Caco-2 (cell line): ENCODE measurements at regions not wholly inside any gene's neighbourhood (a gene's known extent, or its start where the extent isn't known, plus 50 kb on each side); places are given as distances from the start of the nearest gene placed in this dataset.

Source experiments
- BruUV-seq: library from RNA; stranded (reverse); fragments of 400-500 nt; replicated peaks from 2 replicates; lab custom pipeline; 2021; lab: Mats Ljungman, UMichigan
- CTCF ChIA-PET: fragments of 300-600 bp; sonication (Branson Sonifier 250); formaldehyde crosslinking; loops from one replicate; lab custom pipeline; 2022; ENCODE audit warnings: antibody characterized with exemption; lab: Charles Lee
- POLR2A ChIA-PET: fragments of 300-600 bp; sonication (Branson Sonifier 250); formaldehyde crosslinking; loops from one replicate; lab custom pipeline; 2022; ENCODE audit warnings: antibody characterized with exemption; lab: Charles Lee
- DNase-seq, 2 experiments: peaks; one replicate each; pipeline versions ENCODE4 v3.0.0 to v3.0.0-alpha.2; 2020 to 2022
- H3K27me3 ChIP-seq: replicated peaks from 2 replicates; pipeline ENCODE4 v1.6.0; 2011; ENCODE audit warnings: low read length; ENCODE audit not compliant: control insufficient read depth, insufficient read depth
- H3K36me3 ChIP-seq: 2 replicates; pipeline ENCODE4 v1.5.1; 2011; ENCODE audit warnings: low read length; ENCODE audit not compliant: control insufficient read depth, insufficient read depth
- H3K4me1 ChIP-seq: fragments of 250-450 bp; sonication (Bioruptor Pico); 2 replicates; pipeline ENCODE4 v1.5.1; 2020; ENCODE audit warnings: mild to moderate bottlenecking
- H3K4me3 ChIP-seq: 2 replicates; pipeline ENCODE4 v1.5.1; 2011; ENCODE audit warnings: low read depth, mild to moderate bottlenecking, control low read depth, low read length
- H3K9me3 ChIP-seq: fragments of 250-450 bp; sonication (Bioruptor Pico); 2 replicates; pipeline ENCODE4 v1.5.1; 2020; ENCODE audit warnings: mild to moderate bottlenecking, moderate library complexity
- H3K27ac Mint-ChIP-seq: one replicate; pipeline ENCODE4 v1.8.0; 2022; ENCODE audit warnings: mixed read lengths; ENCODE audit not compliant: unreplicated experiment
- H3K27me3 Mint-ChIP-seq: one replicate; pipeline ENCODE4 v1.8.0; 2022; ENCODE audit warnings: mixed read lengths; ENCODE audit not compliant: insufficient read depth, unreplicated experiment
- H3K36me3 Mint-ChIP-seq: one replicate; pipeline ENCODE4 v1.8.0; 2022; ENCODE audit warnings: mild to moderate bottlenecking, mixed read lengths; ENCODE audit not compliant: insufficient read depth, unreplicated experiment
- H3K4me1 Mint-ChIP-seq: one replicate; pipeline ENCODE4 v1.8.0; 2022; ENCODE audit warnings: low read depth, mixed read lengths; ENCODE audit not compliant: unreplicated experiment
- H3K4me3 Mint-ChIP-seq: one replicate; pipeline ENCODE4 v1.8.0; 2022; ENCODE audit warnings: mild to moderate bottlenecking, moderate library complexity, mixed read lengths; ENCODE audit not compliant: unreplicated experiment
- H3K9me3 Mint-ChIP-seq: one replicate; pipeline ENCODE4 v1.8.0; 2022; ENCODE audit warnings: mixed read lengths; ENCODE audit not compliant: unreplicated experiment
- intact Hi-C: fragments of 100-400 bp; cut with micrococcal nuclease; formaldehyde crosslinking; loops from one replicate; pipeline ENCODE4 v1.10.0; 2022; ENCODE audit not compliant: unreplicated experiment
- TF ChIP-seq, protein P1 (sequence below), 2 experiments: fragments of 200-600 bp in 1 of 2; IDR thresholded peaks; 1 replicate in 1 of 2; 2 replicates in 1 of 2; pipeline versions ENCODE4 v1.5.1 to v1.8.0; 2011 to 2022; ENCODE audit warnings: antibody characterized with exemption in 1 of 2, control low read depth in 1 of 2, inconsistent platforms in 1 of 2, low read depth in 1 of 2, low read length in 1 of 2, mild to moderate bottlenecking in 1 of 2, moderate library complexity in 1 of 2; ENCODE audit not compliant: insufficient read depth in 1 of 2, severe bottlenecking in 1 of 2, unreplicated experiment in 1 of 2

DNA sequence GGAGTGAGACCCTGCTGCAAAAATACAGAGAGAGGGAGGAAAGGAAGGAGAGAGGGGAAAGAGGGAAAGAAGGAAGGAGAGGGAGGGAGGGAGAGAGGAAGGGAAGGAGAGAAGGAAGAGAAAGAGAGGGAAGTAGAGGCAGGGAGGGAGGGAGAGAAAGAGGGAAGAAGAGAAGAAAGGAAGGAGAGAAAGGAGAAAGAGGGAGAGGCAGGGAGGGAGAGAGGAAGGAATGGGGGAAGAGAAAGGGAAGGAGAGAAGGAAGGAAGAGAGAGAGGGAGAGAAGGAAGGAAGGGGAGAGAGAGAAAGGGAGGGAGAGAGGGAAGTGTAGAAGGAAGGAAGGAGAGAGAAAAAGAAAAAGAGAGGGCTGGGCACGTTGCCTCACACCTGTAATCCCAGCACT is 121.7 kb downstream of the TMEM130 start:
- POLR2A ChIA-PET, result no interaction called here
- BruUV-seq, result no TSS peak
- no peak overlapping the region for H3K4me3 Mint-ChIP-seq

DNA sequence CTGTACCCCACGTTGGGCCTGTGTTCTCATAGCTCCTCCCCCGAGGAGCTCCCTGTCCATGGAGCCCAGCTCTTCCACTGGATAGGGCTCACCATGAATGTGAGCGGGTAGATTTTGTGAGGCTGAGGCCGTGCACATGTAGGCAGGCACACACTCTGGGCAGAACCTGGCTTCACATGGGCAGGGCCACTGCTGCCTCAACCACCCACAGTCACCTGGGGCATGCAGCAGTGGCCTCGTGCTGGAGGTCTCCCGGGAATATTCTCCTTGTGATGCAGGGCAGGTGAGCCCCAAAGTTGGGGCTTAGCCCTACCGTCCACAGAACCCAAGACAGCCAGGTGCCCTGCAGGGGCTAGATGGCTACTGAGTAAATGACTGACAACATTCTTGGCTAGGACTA is 116.6 kb downstream of the TMEM130 start:
- Histone ChIP-seq H3K9me3 (no peaks in the 10 kb centered on the region), H3K27me3 (no peaks in the 10 kb centered on the region), H3K4me3 (no peak overlapping the region), H3K4me1 (no peaks in the 10 kb centered on the region), H3K36me3 (no peaks in the 10 kb centered on the region)
- H3K27ac Mint-ChIP-seq, result no peak overlapping the region
- ChIA-PET CTCF (interaction anchor here (0.9 kb wide), 1 partner anchor 9 kb away, joined by 4 read pairs; no protein-coding TSS in a partner anchor), POLR2A (no interaction called here)
- intact Hi-C loops, result no loop called here
- peaks cover 5% of the 10 kb centered on the region for H3K9me3 Mint-ChIP-seq
- no peaks in the 10 kb centered on the region for H3K27me3 Mint-ChIP-seq
- no TSS peak for BruUV-seq
- DNase-seq, result no peak
- no peak overlapping the region for H3K4me3 Mint-ChIP-seq
- TF ChIP-seq, protein P1, sequence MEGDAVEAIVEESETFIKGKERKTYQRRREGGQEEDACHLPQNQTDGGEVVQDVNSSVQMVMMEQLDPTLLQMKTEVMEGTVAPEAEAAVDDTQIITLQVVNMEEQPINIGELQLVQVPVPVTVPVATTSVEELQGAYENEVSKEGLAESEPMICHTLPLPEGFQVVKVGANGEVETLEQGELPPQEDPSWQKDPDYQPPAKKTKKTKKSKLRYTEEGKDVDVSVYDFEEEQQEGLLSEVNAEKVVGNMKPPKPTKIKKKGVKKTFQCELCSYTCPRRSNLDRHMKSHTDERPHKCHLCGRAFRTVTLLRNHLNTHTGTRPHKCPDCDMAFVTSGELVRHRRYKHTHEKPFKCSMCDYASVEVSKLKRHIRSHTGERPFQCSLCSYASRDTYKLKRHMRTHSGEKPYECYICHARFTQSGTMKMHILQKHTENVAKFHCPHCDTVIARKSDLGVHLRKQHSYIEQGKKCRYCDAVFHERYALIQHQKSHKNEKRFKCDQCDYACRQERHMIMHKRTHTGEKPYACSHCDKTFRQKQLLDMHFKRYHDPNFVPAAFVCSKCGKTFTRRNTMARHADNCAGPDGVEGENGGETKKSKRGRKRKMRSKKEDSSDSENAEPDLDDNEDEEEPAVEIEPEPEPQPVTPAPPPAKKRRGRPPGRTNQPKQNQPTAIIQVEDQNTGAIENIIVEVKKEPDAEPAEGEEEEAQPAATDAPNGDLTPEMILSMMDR (IDR thresholded peaks at IDR 0.05; ENCODE audit: insufficient read depth in 1 of 2, low read depth in 1 of 2, low read length in 1 of 2, severe bottlenecking in 1 of 2, unreplicated experiment in 1 of 2), result no peak
- no peaks in the 10 kb centered on the region for H3K36me3 Mint-ChIP-seq
- no peaks in the 10 kb centered on the region for H3K4me1 Mint-ChIP-seq

More for the DNA sequence above, 121.7 kb downstream of the TMEM130 start:
- no peaks in the 10 kb centered on the region for H3K27me3 Mint-ChIP-seq
- Histone ChIP-seq H3K9me3 (no peaks in the 10 kb centered on the region), H3K27me3 (no peaks in the 10 kb centered on the region), H3K4me1 (no peaks in the 10 kb centered on the region), H3K36me3 (no peaks in the 10 kb centered on the region), H3K4me3 (no peak overlapping the region)
- no peak overlapping the region for H3K27ac Mint-ChIP-seq
- H3K36me3 Mint-ChIP-seq, result no peaks in the 10 kb centered on the region
- H3K9me3 Mint-ChIP-seq, result no peaks in the 10 kb centered on the region
- TF ChIP-seq, protein P1 (IDR thresholded peaks at IDR 0.05; ENCODE audit: insufficient read depth in 1 of 2, low read depth in 1 of 2, low read length in 1 of 2, severe bottlenecking in 1 of 2, unreplicated experiment in 1 of 2), result no peak
- DNase-seq, result no peak
- CTCF ChIA-PET, result no interaction called here
- H3K4me1 Mint-ChIP-seq, result no peaks in the 10 kb centered on the region
- intact Hi-C loops, result loop anchor here (10.0 kb wide), 1 partner anchor 453 kb away; no protein-coding TSS in a partner anchor

DNA sequence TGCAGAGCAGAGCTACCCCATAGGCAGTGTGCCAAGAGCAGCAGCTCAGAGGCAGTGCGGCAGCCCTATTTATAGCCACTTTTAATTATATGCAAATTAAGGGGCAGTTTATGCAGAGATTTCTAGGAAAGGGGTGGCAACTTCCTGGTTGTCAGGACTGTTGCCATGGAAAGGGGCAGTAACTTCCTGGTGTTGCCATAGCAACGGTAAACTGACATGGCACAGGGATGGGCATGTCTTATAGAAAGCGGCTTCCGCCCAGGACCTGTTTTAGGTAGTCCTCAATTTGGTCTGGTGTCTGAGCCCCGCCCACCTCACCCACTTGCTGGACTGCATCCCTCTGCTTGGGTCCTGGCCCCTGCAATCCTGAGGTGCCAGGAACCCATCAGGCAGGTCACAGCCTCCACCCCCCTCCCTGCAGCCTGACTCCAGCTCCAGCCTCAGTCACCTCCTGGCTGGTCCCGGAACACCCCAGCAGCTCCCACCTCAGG is 115.8 kb downstream of the TMEM130 start:
- no peaks in the 10 kb centered on the region for H3K36me3 Mint-ChIP-seq
- Histone ChIP-seq H3K4me3 (no peak overlapping the region), H3K9me3 (no peaks in the 10 kb centered on the region), H3K27me3 (no peaks in the 10 kb centered on the region), H3K36me3 (no peaks in the 10 kb centered on the region), H3K4me1 (no peaks in the 10 kb centered on the region)
- H3K27ac Mint-ChIP-seq, result no peak overlapping the region
- no peaks in the 10 kb centered on the region for H3K4me1 Mint-ChIP-seq
- ChIA-PET CTCF (no interaction called here), POLR2A (no interaction called here)
- no peaks in the 10 kb centered on the region for H3K27me3 Mint-ChIP-seq
- DNase-seq, result peak in 1 of 2 experiments; percentile 15
- no peak overlapping the region for H3K4me3 Mint-ChIP-seq
- BruUV-seq, result no TSS peak
- intact Hi-C loops, result no loop called here
- TF ChIP-seq, protein P1 (IDR thresholded peaks at IDR 0.05; ENCODE audit: insufficient read depth in 1 of 2, low read depth in 1 of 2, low read length in 1 of 2, severe bottlenecking in 1 of 2, unreplicated experiment in 1 of 2), result no peak
- H3K9me3 Mint-ChIP-seq, result peaks cover 14% of the 10 kb centered on the region
